HTR-8/SVneo (cell line): ENCODE measurements at regions not wholly inside any gene's neighbourhood (a gene's known extent, or its start where the extent isn't known, plus 50 kb on each side); places are given as distances from the start of the nearest gene placed in this dataset.
A peak's percentile ranks its signal among the peaks of the same experiment; 100 is the strongest.

Source experiments
- DNase-seq: peaks from one replicate; pipeline ENCODE4 v3.0.0; 2011; ENCODE audit warnings: low spot score, mixed read lengths; ENCODE audit not compliant: insufficient read length
- FAIRE-seq: peaks from 2 replicates; lab custom pipeline; 2011; peaks lifted over from hg19 to GRCh38; lab: Jason Lieb, UNC

DNA sequence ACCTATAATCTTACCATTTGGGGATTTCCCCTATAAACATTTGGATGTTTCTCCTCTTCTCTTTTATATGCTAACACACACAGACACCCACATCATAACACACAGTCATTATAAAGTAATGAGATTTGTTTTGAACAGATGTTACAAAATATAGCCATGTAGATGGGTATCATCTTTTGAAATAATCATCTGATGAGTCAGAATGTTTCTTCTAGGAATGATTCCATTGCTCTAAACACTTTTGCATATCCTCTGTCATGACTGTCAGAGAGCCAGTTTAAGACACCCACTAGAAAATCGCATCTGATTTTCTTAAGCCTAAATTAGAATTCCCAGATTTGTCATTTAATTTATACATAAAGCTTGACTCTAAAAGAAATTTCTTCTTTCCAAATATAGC lies 442.6 kb downstream of the CMPK2 start:
- FAIRE-seq (no peak), DNase-seq (peak; percentile 9)

- DNase-seq (no peak), FAIRE-seq (no peak)
Measured at GRCh38 chr2:6423944-6424343, 441.8 kb downstream of the CMPK2 start.

- no peak for DNase-seq
- no peak for FAIRE-seq
Measured at GRCh38 chr2:6425032-6425431, 440.7 kb downstream of the CMPK2 start.

DNA sequence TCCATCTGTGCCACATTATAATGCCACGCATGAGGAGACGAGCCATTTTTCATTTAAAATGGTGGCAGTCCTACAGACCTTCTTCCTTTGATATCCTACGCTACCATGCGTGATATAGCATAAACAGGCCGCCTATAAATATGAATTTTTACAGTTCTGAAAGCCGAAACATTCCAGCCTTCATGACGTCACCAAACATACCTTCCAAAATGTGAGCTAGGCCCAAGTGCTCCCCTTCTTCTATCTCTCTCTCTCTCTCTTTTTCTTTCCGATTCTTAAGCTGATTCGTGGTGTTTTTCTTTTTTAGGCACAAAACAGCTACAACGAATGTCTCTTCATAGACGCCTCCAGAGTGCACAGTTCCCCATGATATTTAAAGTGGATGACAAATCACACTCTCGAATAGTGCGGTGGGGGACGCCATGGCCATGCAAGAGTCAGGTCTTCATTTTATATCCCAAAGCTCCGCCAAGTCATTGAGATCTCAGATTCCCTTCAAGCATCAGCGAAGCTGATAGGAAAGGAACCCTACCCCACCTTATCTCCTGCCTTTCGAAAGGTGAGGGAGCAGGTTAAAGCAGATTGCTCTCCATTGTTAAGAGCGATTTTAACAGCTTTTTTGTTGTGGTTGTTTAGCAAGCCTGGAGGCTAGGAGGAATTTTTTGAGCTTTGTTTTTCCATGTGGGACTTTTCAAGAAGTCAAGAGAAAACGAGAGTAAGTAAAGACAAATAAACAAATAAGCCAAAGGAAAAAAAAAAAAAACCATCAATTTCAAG lies 436.3 kb downstream of the CMPK2 start:
- FAIRE-seq = no peak
- no peak for DNase-seq

GRCh38 chr2:6434438-6434837 lies 431.3 kb downstream of the CMPK2 start:
- no peak for FAIRE-seq
- no peak for DNase-seq

DNA sequence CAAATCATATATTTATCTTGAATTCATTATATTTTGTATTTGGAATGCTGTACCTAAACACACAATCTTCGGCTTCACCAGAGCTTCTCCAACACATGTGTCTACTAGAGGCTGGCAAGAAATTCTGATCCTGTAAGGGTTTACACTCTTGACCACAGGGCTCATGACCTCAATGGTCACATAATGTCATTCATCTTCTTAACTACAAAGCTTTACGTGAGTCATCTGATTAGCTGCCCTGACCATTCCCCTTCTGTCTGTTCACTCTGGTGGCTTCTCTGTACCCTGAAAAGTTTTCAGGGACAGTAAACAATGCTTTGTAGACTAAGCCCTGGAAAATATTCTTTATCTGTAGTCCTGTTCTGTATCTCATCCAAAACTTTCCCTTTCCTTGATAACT lies 423.9 kb downstream of the CMPK2 start:
- DNase-seq (peak; percentile 7), FAIRE-seq (no peak)

DNA sequence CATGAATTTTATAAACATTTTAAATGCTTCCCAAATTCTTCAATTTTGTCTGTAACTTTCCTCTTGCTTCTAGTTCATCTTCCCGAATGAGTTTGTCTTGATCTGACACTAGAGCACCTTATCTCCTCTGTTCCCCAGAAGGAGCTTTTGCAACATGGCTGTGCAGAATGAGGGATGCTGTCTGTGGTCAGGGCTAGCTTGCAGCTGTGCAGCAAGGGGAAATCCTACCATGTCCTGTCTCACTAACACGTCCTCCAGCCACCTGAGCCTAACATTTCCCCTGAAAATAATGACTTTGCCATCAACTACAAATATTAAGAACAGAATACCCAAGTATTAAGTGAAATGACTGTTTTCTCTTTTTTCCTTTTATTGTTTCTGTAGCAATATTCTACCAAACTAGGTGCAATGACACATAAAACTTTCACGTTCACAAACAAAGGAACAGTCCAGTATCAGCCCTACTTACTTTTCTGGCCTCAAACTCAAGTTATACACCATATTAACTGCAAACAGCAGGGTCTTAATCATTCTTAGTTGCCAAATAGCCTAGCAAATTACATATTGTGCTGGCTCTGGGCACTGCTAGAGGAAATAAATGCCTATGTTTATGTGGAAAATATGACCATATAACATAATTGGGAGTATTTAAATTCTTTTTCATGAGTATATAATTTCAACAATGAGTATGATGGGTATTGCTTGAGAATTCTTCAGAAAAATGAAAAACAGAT lies 423.3 kb downstream of the CMPK2 start:
- no peak for DNase-seq
- FAIRE-seq = no peak

- FAIRE-seq (no peak), DNase-seq (no peak)
Measured at GRCh38 chr2:6443061-6443823, 422.5 kb downstream of the CMPK2 start.

- no peak for FAIRE-seq
- DNase-seq = no peak
Measured at GRCh38 chr2:6444514-6444913, 421.2 kb downstream of the CMPK2 start.

GRCh38 chr2:6445156-6445555 lies 420.6 kb downstream of the CMPK2 start:
- FAIRE-seq (no peak), DNase-seq (no peak)

DNA sequence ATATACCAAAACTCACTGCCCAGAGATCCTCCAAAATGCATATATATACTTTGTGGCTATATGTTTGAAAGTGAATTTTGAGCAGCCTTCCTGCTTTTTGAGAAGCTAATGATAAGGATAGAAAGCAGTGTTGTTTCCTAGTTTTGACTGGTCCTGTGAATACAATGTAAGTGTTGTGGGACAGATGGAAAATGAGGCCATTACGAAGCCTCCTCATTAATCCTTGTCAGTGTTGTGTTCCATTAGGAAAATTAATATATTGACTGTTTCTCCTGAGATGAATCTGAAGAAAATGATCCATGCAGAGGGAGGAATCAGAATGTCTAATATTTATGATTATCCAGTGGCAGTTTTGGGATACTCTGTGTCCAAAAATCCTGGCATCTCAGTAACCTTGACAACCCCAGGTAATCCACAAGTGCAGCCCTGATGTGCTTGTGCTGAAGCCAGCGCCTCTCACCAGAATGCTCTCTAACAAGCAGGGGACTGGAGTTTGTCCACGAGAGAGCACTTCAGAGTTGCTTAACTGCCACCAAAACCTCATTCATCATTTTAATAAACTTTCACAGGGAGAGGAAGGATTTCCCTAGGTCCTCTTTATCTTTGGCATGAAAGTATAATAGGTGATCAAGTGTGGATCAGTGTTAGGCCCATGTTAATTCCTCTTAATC lies 418.6 kb downstream of the CMPK2 start:
- DNase-seq (no peak), FAIRE-seq (no peak)

DNA sequence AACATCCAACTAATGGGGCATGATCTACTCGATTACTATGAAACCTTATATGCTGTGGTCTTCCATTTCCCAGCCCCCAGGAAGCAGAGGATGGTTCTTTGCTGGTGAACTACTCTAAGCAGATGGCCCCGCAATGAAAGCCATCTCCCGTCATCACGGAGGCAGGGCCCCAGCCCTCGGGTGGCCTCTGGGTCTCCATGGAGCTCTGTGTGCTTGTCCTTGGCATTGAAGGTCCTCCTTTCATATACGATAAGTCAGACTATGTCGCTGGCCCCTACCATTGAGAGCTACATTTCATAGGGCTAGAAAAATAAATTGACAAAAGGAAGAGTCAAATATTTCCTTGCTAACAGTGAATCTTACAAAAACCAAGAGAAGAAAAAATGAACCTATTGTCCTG lies 416.8 kb downstream of the CMPK2 start:
- FAIRE-seq = no peak

GRCh38 chr2:6449343-6449742 lies 416.4 kb downstream of the CMPK2 start:
- FAIRE-seq = no peak
- DNase-seq = no peak

More for the DNA sequence above, 416.8 kb downstream of the CMPK2 start:
- DNase-seq = no peak

- DNase-seq (no peak), FAIRE-seq (no peak)
Measured at GRCh38 chr2:6452702-6453481, 412.8 kb downstream of the CMPK2 start.

- DNase-seq = no peak
- no peak for FAIRE-seq
Measured at GRCh38 chr2:6454286-6454990, 411.3 kb downstream of the CMPK2 start.

DNA sequence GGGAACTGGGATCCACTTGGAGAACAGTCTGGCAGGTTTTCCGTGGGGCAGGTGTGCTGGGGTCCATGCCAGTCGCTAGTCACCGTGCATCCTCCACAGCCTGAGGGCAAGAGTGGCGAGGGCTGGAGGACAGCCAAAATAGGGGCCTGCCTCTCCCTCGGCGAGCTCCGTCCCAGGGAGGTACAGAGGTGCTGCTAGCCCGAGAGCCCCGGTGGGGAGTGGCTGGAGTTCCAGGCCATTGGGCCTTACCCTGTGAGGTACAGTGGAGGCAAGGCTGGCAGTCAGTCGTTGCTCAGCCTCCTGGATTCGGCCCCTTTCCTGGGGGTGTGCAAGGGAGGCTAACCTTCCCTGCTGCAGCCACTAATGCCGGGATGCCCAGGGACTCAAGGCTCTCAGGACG lies 406.6 kb downstream of the CMPK2 start:
- DNase-seq (no peak), FAIRE-seq (no peak)

GRCh38 chr2:6470518-6470917 lies 395.2 kb downstream of the CMPK2 start:
- no peak for FAIRE-seq
- no peak for DNase-seq

- DNase-seq = no peak
- FAIRE-seq = no peak
Measured at GRCh38 chr2:6471419-6471818, 394.3 kb downstream of the CMPK2 start.
